ENCODE measurements at regions not wholly inside any gene's neighbourhood (a gene's known extent, or its start where the extent isn't known, plus 50 kb on each side); places are given as distances from the start of the nearest gene placed in this dataset.

GRCh38 chr2:186433777-186434432 lies 52.2 kb upstream of the ZC3H15 start:
- H3K27ac ChIP-seq, result no peak overlapping the region
- H3K4me1 ChIP-seq, result peaks cover 0 to 6% (median 0%) of the 10 kb centered on the region in 4 donors
- H3K4me3 ChIP-seq, result no peak overlapping the region
- no peak for TF ChIP-seq CTCF (IDR thresholded peaks at IDR 0.05)
- no peaks in the 10 kb centered on the region for H3K9me3 ChIP-seq
- DNase-seq, result no peak
- intact Hi-C loops (cut with DNase I; ENCODE audit: low total_unique reads), result no loop called here
- no peaks in the 10 kb centered on the region for H3K27me3 ChIP-seq
- peaks cover 0 to 20% (median 0%) of the 10 kb centered on the region in 3 donors for H3K36me3 ChIP-seq

Data from tibial artery (tissue), 4 donors.